ENCODE measurements at regions not wholly inside any gene's neighbourhood (a gene's known extent, or its start where the extent isn't known, plus 50 kb on each side); places are given as distances from the start of the nearest gene placed in this dataset.
A peak's percentile ranks its signal among the peaks of the same experiment; 100 is the strongest.

DNA sequence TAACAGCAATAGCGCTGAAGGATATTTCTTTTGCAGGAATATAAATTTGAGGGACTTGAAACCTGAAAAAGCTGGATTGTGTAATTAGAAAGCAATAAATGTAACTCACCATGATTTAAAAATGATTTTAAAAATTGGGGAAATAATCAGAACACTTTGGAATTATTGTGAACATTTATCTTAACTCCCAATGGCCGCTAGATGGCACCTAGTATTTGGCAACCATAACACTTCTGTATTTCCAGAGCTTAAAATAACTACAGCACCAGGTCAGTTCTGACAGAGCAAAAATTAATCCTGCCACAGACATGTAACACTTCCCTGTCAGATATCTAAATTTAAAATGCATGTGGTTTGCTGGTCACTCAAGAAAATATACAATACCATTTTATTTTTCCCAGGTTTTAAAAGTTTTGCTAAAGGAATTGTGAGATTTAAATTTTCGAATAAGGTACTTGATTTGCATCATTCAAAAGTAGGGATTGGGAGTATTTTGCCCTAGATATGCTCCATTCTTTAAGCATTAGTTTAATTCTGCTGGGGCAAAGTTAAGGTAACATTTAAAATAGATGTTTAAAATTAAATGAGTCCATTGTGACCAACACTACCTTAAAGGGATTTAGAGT lies 144.5 kb downstream of the PPP1R3A start:
- no peak for DNase-seq (ENCODE audit: extremely low spot score in 2 of 2)
- intact Hi-C loops (cut with DNase I), result no loop called here
- Histone ChIP-seq H3K4me3 (no peak overlapping the region), H3K36me3 (no peaks in the 10 kb centered on the region), H3K4me1 (no peaks in the 10 kb centered on the region), H3K9me3 (no peaks in the 10 kb centered on the region), H3K27me3 (no peaks in the 10 kb centered on the region), H3K27ac (no peak overlapping the region)
- TF ChIP-seq POLR2A (IDR thresholded peaks at IDR 0.05) (no peak), CTCF (IDR thresholded peaks at IDR 0.05) (peak in 2 of 3 experiments; percentile 17 to 38)

DNA sequence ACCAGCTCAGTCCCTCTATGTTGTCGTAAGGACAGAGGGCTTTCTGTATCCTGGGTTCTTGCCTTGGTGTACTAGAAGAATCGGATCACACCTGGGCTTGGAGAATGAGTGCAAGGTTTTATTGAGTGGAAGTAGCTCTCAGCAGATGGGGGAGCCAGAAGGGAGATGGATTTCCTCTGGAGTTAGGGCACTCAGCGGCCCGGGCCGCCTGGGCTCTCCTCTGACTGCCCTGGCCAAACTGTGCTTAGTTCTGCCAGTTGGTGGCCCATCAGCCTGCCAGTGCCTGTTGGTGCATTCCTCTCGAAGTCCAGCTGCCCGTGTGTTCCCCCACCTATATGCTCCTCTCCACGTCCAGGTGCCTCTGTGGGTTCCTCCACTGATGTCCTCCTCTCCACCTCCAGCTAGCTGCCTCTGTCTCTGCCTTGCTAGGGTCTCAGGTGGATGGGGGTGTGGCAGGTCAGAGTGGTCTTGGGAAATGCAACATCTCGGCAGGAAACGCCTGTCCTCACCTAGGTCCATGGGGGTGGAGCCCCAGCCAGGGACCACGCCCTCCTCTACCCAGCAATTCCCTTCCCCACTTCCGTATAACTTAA lies 148.6 kb downstream of the PPP1R3A start:
- no peaks in the 10 kb centered on the region for H3K4me1 ChIP-seq
- no peak for DNase-seq (ENCODE audit: extremely low spot score in 2 of 2)
- no peaks in the 10 kb centered on the region for H3K9me3 ChIP-seq
- H3K27ac ChIP-seq, result no peak overlapping the region
- intact Hi-C loops (cut with DNase I), result no loop called here
- H3K4me3 ChIP-seq, result no peak overlapping the region
- no peaks in the 10 kb centered on the region for H3K27me3 ChIP-seq
- TF ChIP-seq POLR2A (IDR thresholded peaks at IDR 0.05) (no peak), POLR2AphosphoS5 (IDR thresholded peaks at IDR 0.05; ENCODE audit: insufficient read depth in 1 of 2, low read depth in 1 of 2) (no peak), CTCF (IDR thresholded peaks at IDR 0.05) (no peak)
- no peaks in the 10 kb centered on the region for H3K36me3 ChIP-seq

DNA sequence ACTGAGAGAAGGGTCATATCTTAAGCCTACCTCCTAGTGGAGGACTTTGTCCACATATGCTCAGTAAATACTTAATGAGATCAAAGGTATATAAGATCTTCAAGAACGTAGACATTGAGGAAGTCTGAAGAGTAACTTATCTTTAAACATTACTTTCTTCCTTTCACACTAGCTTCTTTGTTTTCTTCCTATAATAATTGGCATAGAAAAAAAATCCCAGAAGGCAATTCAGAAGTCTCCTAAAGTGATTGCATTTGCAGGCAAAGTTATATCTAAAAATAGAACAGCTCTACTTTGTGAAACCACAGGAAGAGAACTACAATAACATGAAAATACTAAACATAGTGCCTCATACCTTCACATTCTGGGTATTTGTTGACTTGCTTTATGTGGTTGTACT lies 150.4 kb downstream of the PPP1R3A start:
- Histone ChIP-seq H3K36me3 (no peaks in the 10 kb centered on the region), H3K9me3 (no peaks in the 10 kb centered on the region), H3K27me3 (no peaks in the 10 kb centered on the region), H3K27ac (no peak overlapping the region), H3K4me3 (no peak overlapping the region), H3K4me1 (no peaks in the 10 kb centered on the region)
- intact Hi-C loops (cut with DNase I), result no loop called here
- no peak for DNase-seq (ENCODE audit: extremely low spot score in 2 of 2)
- TF ChIP-seq POLR2A (IDR thresholded peaks at IDR 0.05), result no peak
- TF ChIP-seq CTCF (IDR thresholded peaks at IDR 0.05), result no peak
- no peak for TF ChIP-seq POLR2AphosphoS5 (IDR thresholded peaks at IDR 0.05; ENCODE audit: insufficient read depth in 1 of 2, low read depth in 1 of 2)

GRCh38 chr7:113764401-113765035 lies 154.3 kb downstream of the PPP1R3A start:
- no peak for TF ChIP-seq POLR2AphosphoS5 (IDR thresholded peaks at IDR 0.05; ENCODE audit: insufficient read depth in 1 of 2, low read depth in 1 of 2)
- TF ChIP-seq POLR2A (IDR thresholded peaks at IDR 0.05), result no peak
- TF ChIP-seq CTCF (IDR thresholded peaks at IDR 0.05), result no peak
- no peaks in the 10 kb centered on the region for H3K9me3 ChIP-seq
- no peaks in the 10 kb centered on the region for H3K4me1 ChIP-seq
- H3K4me3 ChIP-seq, result no peak overlapping the region
- intact Hi-C loops (cut with DNase I), result no loop called here
- DNase-seq (ENCODE audit: extremely low spot score in 2 of 2), result no peak
- H3K27ac ChIP-seq, result no peak overlapping the region
- no peaks in the 10 kb centered on the region for H3K36me3 ChIP-seq
- no peaks in the 10 kb centered on the region for H3K27me3 ChIP-seq

- H3K4me1 ChIP-seq, result no peaks in the 10 kb centered on the region
- no peaks in the 10 kb centered on the region for H3K36me3 ChIP-seq
- no peaks in the 10 kb centered on the region for H3K27me3 ChIP-seq
- H3K9me3 ChIP-seq, result no peaks in the 10 kb centered on the region
- no peak overlapping the region for H3K27ac ChIP-seq
- H3K4me3 ChIP-seq, result no peak overlapping the region
- no peak for DNase-seq (ENCODE audit: extremely low spot score in 2 of 2)
- no peak for TF ChIP-seq CTCF (IDR thresholded peaks at IDR 0.05)
- no peak for TF ChIP-seq POLR2AphosphoS5 (IDR thresholded peaks at IDR 0.05; ENCODE audit: insufficient read depth in 1 of 2, low read depth in 1 of 2)
- no peak for TF ChIP-seq POLR2A (IDR thresholded peaks at IDR 0.05)
- intact Hi-C loops (cut with DNase I), result no loop called here
These were observed 155.6 kb downstream of the PPP1R3A start for GRCh38 chr7:113763226-113763625.
